B cell (primary cell): ENCODE measurements at regions not wholly inside any gene's neighbourhood (a gene's known extent, or its start where the extent isn't known, plus 50 kb on each side); places are given as distances from the start of the nearest gene placed in this dataset.

Experiments used
- EZH2 ChIP-seq: IDR thresholded peaks from 2 replicates; pipeline ENCODE4 v1.6.1; 2012; ENCODE audit warnings: borderline replicate concordance, low read depth, mild to moderate bottlenecking, moderate library complexity, low read length; ENCODE audit not compliant: insufficient read depth, poor library complexity, severe bottlenecking
- TF ChIP-seq, protein P1 (sequence below): fragments of 200-600 bp; IDR thresholded peaks from one replicate; pipeline ENCODE4 v1.8.0; 2022; ENCODE audit warnings: antibody characterized with exemption, mild to moderate bottlenecking

DNA sequence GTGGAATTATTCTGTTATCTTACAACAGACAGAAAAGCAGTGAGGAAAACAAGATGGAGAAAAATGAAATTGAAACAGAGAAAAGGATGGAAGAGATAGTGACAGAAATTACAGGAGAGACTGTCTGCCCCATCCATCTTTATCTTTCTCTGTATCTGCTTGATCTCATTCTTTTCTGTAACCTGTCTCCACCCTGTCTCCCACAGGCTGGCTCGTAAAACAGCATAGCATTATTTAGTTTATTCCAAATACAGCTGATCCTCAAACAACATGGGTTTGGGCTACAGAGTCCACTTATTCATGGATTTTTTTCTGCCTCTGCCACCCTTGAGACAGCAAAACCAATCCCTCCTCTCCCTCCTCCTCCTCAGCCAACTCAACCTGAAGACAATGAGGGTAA lies 482.3 kb upstream of the JARID2 start:
- no peak for TF ChIP-seq EZH2
- TF ChIP-seq, protein P1, sequence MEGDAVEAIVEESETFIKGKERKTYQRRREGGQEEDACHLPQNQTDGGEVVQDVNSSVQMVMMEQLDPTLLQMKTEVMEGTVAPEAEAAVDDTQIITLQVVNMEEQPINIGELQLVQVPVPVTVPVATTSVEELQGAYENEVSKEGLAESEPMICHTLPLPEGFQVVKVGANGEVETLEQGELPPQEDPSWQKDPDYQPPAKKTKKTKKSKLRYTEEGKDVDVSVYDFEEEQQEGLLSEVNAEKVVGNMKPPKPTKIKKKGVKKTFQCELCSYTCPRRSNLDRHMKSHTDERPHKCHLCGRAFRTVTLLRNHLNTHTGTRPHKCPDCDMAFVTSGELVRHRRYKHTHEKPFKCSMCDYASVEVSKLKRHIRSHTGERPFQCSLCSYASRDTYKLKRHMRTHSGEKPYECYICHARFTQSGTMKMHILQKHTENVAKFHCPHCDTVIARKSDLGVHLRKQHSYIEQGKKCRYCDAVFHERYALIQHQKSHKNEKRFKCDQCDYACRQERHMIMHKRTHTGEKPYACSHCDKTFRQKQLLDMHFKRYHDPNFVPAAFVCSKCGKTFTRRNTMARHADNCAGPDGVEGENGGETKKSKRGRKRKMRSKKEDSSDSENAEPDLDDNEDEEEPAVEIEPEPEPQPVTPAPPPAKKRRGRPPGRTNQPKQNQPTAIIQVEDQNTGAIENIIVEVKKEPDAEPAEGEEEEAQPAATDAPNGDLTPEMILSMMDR, result no peak
